CD14-positive monocyte (primary cell): ENCODE measurements at regions not wholly inside any gene's neighbourhood (a gene's known extent, or its start where the extent isn't known, plus 50 kb on each side); places are given as distances from the start of the nearest gene placed in this dataset.

Experiments
- DNase-seq, 3 donors: peaks; one replicate each; pipeline ENCODE4 v3.0.0-alpha.2; 2011 to 2022
- H2AFZ ChIP-seq: 2 replicates; pipeline ENCODE4 v1.6.0; 2012; ENCODE audit warnings: mild to moderate bottlenecking, low read depth, low read length, inconsistent platforms; ENCODE audit not compliant: insufficient read depth, poor library complexity, severe bottlenecking
- H3K27ac ChIP-seq, 2 donors: 1 replicate in 1 of 2; 2 replicates in 1 of 2; pipeline ENCODE4 v1.5.1; 2012 to 2013; ENCODE audit warnings: low read length in 2 of 2, control low read depth in 1 of 2, inconsistent platforms in 1 of 2, low read depth in 1 of 2, mild to moderate bottlenecking in 1 of 2
- H3K27me3 ChIP-seq, 2 donors: one replicate each; pipeline versions ENCODE4 v1.6.0 to v1.6.1; 2011 to 2013; ENCODE audit warnings: low read length in 2 of 2; ENCODE audit not compliant: control insufficient read depth in 2 of 2, insufficient read depth in 2 of 2
- H3K36me3 ChIP-seq, 2 donors: replicated peaks in 1 of 2; 1 replicate in 1 of 2; 2 replicates in 1 of 2; pipeline versions ENCODE4 v1.5.1 to v1.6.1; 2012 to 2013; ENCODE audit warnings: low read length in 2 of 2, control low read depth in 1 of 2, inconsistent platforms in 1 of 2, mild to moderate bottlenecking in 1 of 2; ENCODE audit not compliant: insufficient read depth in 2 of 2, control insufficient read depth in 1 of 2
- H3K4me1 ChIP-seq, 2 donors: 1 replicate in 1 of 2; 2 replicates in 1 of 2; pipeline versions ENCODE4 v1.5.1 to v1.6.1; 2012 to 2013; ENCODE audit warnings: low read length in 2 of 2, control low read depth in 1 of 2, inconsistent platforms in 1 of 2, mild to moderate bottlenecking in 1 of 2, moderate library complexity in 1 of 2; ENCODE audit not compliant: insufficient read depth in 2 of 2, control insufficient read depth in 1 of 2
- H3K4me2 ChIP-seq: replicated peaks from 2 replicates; pipeline ENCODE3; 2012; ENCODE audit warnings: low read length, moderate library complexity, mild to moderate bottlenecking; ENCODE audit not compliant: poor library complexity, severe bottlenecking; ENCODE audit errors: extremely low read depth
- H3K4me3 ChIP-seq, 3 experiments: fragments of 200-600 bp in 1 of 3; sonication (generic) in 1 of 3; replicated peaks in 1 of 3; 1 replicate in 2 of 3; 2 replicates in 1 of 3; pipeline ENCODE4 v1.5.1; 2011 to 2013; ENCODE audit warnings: low read length in 3 of 3, mild to moderate bottlenecking in 3 of 3, control low read depth in 2 of 3, low read depth in 2 of 3, inconsistent platforms in 1 of 3, moderate library complexity in 1 of 3
- H3K79me2 ChIP-seq: 2 replicates; pipeline ENCODE4 v1.6.0; 2012; ENCODE audit warnings: mild to moderate bottlenecking, control low read depth, inconsistent platforms, low read length, moderate library complexity; ENCODE audit not compliant: insufficient read depth
- H3K9ac ChIP-seq: 2 replicates; pipeline ENCODE4 v1.6.0; 2017; ENCODE audit warnings: low read length, mild to moderate bottlenecking; ENCODE audit not compliant: insufficient read depth, poor library complexity, severe bottlenecking
- H3K9me3 ChIP-seq, 2 donors: replicated peaks in 1 of 2; 1 replicate in 1 of 2; 2 replicates in 1 of 2; pipeline versions ENCODE4 v1.5.1 to v1.6.1; 2012 to 2013; ENCODE audit warnings: low read length in 2 of 2, control low read depth in 1 of 2; ENCODE audit not compliant: control insufficient read depth in 1 of 2, insufficient read depth in 1 of 2
- H4K20me1 ChIP-seq: 2 replicates; pipeline ENCODE4 v1.6.0; 2012; ENCODE audit warnings: mild to moderate bottlenecking, low read length, control low read depth, moderate library complexity; ENCODE audit not compliant: insufficient read depth
- H3K27ac Mint-ChIP-seq, 7 donors: one replicate each; pipeline ENCODE4 v1.8.0; 2020; ENCODE audit warnings: mild to moderate bottlenecking in 7 of 7, mixed read lengths in 7 of 7, moderate library complexity in 6 of 7, inconsistent platforms in 2 of 7
- H3K27me3 Mint-ChIP-seq, 3 donors: one replicate each; pipeline ENCODE4 v1.8.0; 2021 to 2022; ENCODE audit warnings: low read depth in 3 of 3, mild to moderate bottlenecking in 3 of 3, mixed read lengths in 3 of 3, moderate library complexity in 3 of 3, inconsistent platforms in 1 of 3
- H3K36me3 Mint-ChIP-seq, 2 donors: one replicate each; pipeline ENCODE4 v1.8.0; 2020; ENCODE audit warnings: mixed read lengths in 2 of 2, inconsistent platforms in 1 of 2, mild to moderate bottlenecking in 1 of 2
- H3K4me1 Mint-ChIP-seq: one replicate; pipeline ENCODE4 v1.8.0; 2020; ENCODE audit warnings: mild to moderate bottlenecking, mixed read lengths
- H3K4me3 Mint-ChIP-seq, 2 donors: one replicate each; pipeline ENCODE4 v1.8.0; 2020; ENCODE audit warnings: mild to moderate bottlenecking in 2 of 2, mixed read lengths in 2 of 2, moderate library complexity in 1 of 2
- H3K9me3 Mint-ChIP-seq, 7 donors: one replicate each; pipeline ENCODE4 v1.8.0; 2020 to 2022; ENCODE audit warnings: mixed read lengths in 7 of 7, mild to moderate bottlenecking in 6 of 7, moderate library complexity in 6 of 7, inconsistent platforms in 2 of 7
- CTCF ChIP-seq: fragments of 200-600 bp; IDR thresholded peaks from one replicate; pipeline ENCODE4 v1.8.0; 2022; ENCODE audit warnings: antibody characterized with exemption, mild to moderate bottlenecking
- WGBS: methylation state at CpG from one replicate; pipeline ENCODE4 v1.1.5; 2013; ENCODE audit warnings: missing lambda C conversion rate; ENCODE audit not compliant: insufficient coverage; 5-methylcytosine and 5-hydroxymethylcytosine counted together
- intact Hi-C, 2 donors: fragments of 100-400 bp; cut with micrococcal nuclease; formaldehyde crosslinking; loops; one replicate each; pipeline versions ENCODE4 v1.15.0 to v1.15.1; 2023

GRCh38 chr5:12384005-12384404 lies 479.8 kb upstream of the CTNND2 start:
- Histone ChIP-seq H4K20me1 (no peaks in the 10 kb centered on the region), H3K79me2 (no peaks in the 10 kb centered on the region), H3K27me3 (no peaks in the 10 kb centered on the region), H3K4me1 (no peaks in the 10 kb centered on the region), H3K4me2 (no peak overlapping the region), H3K27ac (no peak overlapping the region), H3K4me3 (no peak overlapping the region), H3K9ac (no peak overlapping the region), H2AFZ (no peak overlapping the region), H3K9me3 (peaks cover 19 to 35% of the 10 kb centered on the region in 2 donors), H3K36me3 (no peaks in the 10 kb centered on the region)
- TF ChIP-seq CTCF, result no peak
- Mint-ChIP-seq H3K36me3 (no peaks in the 10 kb centered on the region), H3K27me3 (peaks cover 0 to 3% (median 0%) of the 10 kb centered on the region in 3 donors), H3K4me3 (no peak overlapping the region), H3K4me1 (no peaks in the 10 kb centered on the region), H3K9me3 (peaks cover 2 to 24% (median 12%) of the 10 kb centered on the region in 7 donors), H3K27ac (no peak overlapping the region)
- 88% methylated on average over 2 of the region's 5 CpGs for WGBS
- DNase-seq, result no peak
- intact Hi-C loops, result no loop called here

- no peak overlapping the region for H3K9ac ChIP-seq
- H3K27ac Mint-ChIP-seq, result no peak overlapping the region
- DNase-seq, result no peak
- WGBS, result 75% methylated on average over 2 of the region's 4 CpGs
- TF ChIP-seq CTCF, result no peak
- no peaks in the 10 kb centered on the region for H3K9me3 ChIP-seq
- no peaks in the 10 kb centered on the region for H3K36me3 Mint-ChIP-seq
- H3K27ac ChIP-seq, result no peak overlapping the region
- no peaks in the 10 kb centered on the region for H3K36me3 ChIP-seq
- peaks cover 0 to 1% (median 1%) of the 10 kb centered on the region in 3 donors for H3K27me3 Mint-ChIP-seq
- no peak overlapping the region for H3K4me3 Mint-ChIP-seq
- intact Hi-C loops, result no loop called here
- H3K9me3 Mint-ChIP-seq, result peaks cover 0 to 2% (median 0%) of the 10 kb centered on the region in 7 donors
- no peak overlapping the region for H3K4me3 ChIP-seq
- no peaks in the 10 kb centered on the region for H3K27me3 ChIP-seq
- no peaks in the 10 kb centered on the region for H3K4me1 ChIP-seq
- H3K79me2 ChIP-seq, result no peaks in the 10 kb centered on the region
- H3K4me2 ChIP-seq, result no peak overlapping the region
- no peak overlapping the region for H2AFZ ChIP-seq
- H4K20me1 ChIP-seq, result no peaks in the 10 kb centered on the region
- no peaks in the 10 kb centered on the region for H3K4me1 Mint-ChIP-seq
These were observed 463.7 kb upstream of the CTNND2 start for GRCh38 chr5:12367973-12368372.
